ENCODE measurements at regions not wholly inside any gene's neighbourhood (a gene's known extent, or its start where the extent isn't known, plus 50 kb on each side); places are given as distances from the start of the nearest gene placed in this dataset.

GRCh38 chr21:43304621-43305335, 122.2 kb downstream of the SIK1 start (continued):
- no peak for TF ChIP-seq ATF3 (IDR thresholded peaks at IDR 0.05; ENCODE audit: insufficient read depth, low read depth, low read length)

Data from H1 (cell line).